GM11168 (cell line): ENCODE measurements at regions not wholly inside any gene's neighbourhood (a gene's known extent, or its start where the extent isn't known, plus 50 kb on each side); places are given as distances from the start of the nearest gene placed in this dataset.

Experiments used
- in situ Hi-C: fragments of 300-500 bp; cut with MboI; formaldehyde crosslinking; loops from one replicate; pipeline ENCODE4 v1.12.0; 2022; ENCODE audit warnings: low sequenced_read_pairs; ENCODE audit not compliant: unreplicated experiment

DNA sequence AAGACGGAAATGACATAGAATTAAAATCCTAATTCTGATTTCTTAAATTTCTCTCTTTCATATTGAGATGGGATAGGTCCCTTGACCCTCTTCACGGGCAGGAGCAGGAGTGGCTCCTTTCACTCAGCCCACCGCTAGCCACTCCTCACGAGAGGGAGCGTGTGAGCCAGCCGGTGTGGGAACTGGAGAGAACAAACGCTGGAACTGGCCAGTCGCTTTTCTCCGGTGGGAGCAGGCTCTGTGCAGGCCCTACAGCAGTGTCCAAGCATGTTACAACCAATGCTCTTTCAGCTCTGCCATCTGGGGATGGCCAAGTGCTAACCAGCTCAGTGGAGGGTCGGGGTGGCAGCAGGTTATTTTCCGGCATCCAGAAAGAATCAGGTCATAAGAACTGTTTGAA is 815.5 kb upstream of the ADGRL4 start:
- in situ Hi-C loops = no loop called here

DNA sequence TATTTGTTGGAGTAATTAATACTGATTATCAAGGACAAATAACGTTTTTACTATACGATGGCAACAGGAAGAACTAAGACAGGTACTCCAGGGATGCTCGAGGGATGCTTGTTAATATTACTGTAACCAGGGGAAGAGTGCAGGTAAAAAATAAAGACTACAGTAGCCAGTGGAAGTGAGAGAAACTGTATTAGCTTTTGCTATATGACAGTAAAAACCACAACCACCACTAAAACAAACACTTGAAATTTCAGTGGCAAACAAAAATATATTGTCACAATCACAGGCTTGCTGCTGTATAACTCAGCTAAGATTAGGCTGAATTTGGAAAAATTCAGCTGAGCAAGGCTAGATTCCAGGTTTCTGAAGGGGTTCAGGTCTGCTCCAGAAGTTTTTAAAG is 812.6 kb upstream of the ADGRL4 start:
- in situ Hi-C loops = no loop called here

DNA sequence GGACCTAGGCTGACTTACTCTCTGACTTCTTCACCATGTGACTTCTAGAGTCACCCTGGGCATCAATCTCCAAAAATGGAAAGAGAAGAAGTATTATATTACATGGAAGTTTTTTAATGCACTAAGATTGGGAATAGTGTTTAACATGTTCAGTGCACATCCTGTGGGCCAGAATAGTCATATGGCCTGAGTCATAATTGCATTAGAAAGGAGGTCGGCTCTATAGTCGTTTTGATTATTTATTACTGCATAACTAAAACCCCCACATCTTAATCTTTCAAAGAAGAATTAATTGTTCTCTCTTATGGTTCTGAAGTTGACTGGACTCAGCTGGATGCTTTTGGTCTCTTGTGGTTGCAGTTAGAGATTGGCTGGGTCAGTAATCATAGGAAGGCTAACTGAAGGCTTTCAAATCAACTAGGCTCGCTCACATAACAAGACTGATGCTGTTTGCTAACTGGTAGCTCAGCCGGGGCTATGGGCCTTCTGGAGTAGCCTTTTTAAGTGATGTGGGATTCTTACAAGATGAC is 810.6 kb upstream of the ADGRL4 start:
- in situ Hi-C loops = no loop called here

DNA sequence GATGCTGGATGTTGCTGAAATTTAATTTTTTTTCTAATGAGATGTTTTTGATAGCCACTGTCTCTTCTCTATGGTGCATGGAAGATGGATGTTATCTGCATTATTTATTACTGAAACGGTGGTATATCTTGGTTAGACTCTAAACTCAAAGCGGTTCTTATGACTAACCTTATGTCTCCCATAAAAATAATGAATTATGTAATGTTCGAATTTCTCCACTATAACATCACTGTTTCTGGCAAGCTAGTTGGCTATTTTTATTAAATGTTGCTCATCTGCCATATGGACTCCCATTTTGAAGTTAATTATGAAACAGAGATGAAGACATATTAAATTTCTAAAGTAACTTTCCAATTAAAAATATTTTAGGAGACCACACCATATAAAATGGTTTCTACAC is 808.6 kb upstream of the ADGRL4 start:
- in situ Hi-C loops = no loop called here

DNA sequence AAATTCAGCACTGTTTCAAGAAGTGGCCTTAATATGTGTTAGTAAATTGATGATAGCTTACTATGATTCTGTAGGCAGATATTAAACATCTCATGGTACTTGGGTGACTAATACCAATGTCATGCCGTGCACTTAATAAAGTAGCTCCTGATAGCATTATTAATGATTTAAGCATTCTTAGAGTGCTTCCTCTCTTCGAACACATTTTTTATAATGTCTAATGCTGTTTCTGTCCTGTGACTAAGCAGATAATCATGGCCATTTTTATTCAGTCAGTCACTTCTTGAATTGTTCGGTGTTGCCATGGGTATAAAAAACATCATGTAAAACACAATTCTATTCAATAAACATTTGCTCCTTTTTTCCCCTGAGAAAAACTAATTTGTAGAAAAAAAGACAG is 804.6 kb upstream of the ADGRL4 start:
- in situ Hi-C loops = no loop called here

DNA sequence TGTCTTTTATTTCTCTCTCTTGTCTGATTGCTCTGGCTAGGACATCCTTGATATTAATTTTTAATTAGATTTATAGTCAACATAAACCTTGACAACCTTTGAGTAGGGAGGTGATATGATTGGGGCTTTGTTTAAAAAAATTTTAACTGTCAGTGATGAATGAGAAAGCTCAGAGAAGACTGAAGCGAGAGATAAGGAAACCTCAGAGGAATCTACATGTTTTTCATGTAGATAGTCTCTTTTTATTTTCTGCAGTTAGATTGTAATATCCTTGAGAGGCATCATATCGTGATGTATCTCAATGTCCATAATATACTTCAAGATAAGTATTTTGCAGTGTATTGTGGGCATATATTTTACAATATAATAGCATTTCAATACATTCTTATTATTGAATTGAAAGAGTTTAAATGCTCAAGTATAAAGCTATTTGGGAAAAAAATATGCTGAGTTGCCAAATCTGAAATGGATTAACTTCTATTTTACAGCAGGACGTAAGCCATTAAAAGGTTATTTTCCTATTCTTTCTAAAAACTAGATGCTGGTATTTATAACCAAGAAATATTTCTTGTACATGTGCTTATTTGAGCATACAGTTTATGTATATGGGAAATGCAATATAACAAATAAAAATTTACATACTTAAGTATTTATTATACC is 802.4 kb upstream of the ADGRL4 start:
- in situ Hi-C loops = no loop called here

DNA sequence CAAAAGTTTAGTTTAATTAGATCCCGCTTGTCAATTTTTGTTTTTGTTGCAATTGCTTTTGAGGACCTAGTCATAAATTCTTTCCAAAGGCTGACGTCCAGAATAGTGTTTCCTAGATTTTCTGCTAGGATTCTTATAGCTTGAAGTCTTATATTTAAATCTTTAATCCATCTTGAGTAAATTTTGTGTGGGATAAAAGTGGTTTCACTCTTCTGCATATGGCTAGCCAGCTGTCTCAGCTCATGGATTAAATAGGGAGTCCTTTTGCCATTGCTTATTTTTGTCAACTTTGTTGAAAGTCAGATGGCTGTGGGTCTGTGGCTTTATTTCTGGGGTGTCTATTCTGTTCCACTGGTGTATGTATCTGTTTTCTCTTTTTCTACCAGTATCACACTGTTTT is 801.3 kb upstream of the ADGRL4 start:
- in situ Hi-C loops = no loop called here

DNA sequence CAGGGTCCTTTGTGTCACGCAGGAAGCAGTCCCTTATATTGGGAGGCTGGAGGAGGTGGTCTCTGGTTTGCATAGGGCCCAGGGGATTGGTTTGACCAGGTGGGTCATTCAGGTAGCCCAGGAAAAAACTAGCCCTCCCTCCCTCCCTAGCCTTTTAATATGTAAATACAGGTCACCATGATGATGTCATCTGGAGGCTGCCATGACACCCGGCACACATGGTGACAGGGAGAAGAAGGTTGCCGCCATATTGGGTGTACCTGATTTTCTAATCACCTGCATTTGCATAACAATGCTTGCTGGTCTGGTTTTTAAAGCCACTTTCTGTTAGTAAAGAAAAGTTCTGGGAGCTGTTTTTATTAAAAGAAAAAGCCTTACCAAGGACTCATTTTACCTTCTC is 791.0 kb upstream of the ADGRL4 start:
- in situ Hi-C loops = no loop called here

DNA sequence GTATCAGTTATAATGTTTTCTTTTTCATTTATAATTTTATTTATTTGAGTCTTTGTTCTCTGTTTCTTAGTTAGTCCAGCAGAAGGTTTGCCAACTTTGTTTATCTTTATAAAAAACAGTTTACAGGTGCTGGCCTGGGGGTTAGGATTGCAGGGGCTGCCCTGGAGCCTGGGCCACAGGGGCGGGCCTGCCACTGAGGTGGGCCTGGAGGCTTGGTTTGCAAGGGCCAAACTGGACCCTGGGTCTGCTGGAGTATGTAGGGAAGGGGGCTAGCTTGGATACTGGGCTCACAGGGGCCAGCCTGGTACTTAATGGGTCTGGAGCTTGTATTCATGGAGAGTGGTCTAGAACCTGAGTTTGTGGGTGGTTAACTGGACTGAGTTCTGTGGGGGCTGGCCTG is 789.9 kb upstream of the ADGRL4 start:
- in situ Hi-C loops = no loop called here

DNA sequence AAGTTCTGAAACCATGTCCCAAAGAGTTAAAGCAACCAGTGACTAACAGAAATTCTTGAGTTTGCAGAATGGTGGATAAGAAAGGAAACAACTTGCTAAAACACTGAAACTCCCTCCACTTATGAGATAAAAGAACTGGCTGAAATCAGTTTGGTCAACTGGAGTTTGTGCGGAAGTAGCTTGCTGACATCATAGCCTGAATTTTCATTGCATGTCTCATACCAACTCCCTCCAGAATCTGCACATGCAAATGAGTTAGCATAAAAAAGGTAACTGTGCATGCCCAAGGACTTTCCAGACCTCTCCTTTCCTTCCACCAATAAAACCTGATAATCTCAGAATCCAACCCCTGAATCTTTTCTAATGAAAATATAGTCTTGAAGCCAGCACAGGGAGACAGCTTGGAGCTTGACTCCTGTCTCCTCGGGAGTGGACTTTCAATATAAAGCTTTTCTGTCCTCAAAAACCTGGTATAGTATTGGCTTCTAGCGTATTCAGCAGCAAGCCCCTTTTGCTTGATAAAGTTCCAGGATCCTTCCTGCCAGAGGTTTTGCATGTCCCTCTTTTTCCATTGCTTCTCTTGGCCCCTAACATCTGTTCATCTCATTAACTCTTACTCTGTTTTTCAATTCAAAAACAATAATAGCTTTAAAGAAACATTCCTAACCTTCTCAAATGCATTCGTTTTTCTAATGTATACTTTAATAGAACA is 785.8 kb upstream of the ADGRL4 start:
- in situ Hi-C loops = no loop called here

DNA sequence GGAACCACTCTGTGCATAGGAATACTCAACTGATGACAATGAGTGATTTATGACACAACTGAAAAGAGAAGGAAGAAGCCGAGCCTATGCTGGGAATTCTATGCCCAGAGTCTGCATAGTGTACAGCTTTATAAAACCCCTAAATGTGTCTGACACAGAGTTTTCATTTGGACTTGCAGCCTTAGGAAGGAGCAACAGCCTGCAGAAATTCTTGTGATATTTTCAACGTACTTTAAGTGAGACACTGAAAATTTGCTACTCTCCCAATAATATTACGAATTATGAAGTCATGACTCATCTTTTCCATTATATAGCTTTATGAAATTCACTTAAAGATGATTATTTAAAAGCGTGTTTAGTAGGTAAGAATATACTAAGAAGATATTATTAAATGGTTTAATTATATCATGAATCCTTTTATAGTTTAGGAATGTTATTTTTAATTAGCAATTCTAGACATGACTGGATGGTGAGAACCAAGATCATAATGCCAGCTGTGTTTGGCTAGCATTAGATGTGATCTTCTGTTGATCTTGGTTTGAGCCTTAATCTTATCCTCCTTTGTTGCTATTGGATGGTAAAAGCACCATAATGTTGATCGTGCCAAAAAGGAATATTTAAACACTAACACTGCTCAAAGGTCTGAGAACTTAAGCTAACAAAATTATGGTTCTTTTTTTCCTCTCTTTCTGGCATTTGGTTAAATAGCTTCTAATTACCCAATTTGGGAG is 785.1 kb upstream of the ADGRL4 start:
- in situ Hi-C loops = no loop called here

DNA sequence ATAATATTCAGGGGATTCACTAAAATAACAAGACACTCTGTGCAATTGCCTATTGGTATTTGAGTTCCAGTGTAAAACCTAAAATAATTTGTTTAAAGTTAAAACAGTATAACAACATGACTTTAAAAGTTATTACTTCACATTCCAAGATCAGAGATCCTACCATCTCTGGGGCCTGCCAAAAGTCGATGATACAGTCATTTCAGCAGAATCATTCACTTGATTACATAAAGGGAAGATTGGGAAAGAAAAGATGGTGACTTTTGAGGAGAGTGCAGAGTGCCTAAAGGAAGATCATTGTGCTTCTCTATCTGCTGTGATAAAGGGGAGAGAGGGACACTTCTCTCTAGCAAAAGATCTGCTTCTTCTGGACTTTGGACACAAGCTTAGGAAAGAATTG is 784.4 kb upstream of the ADGRL4 start:
- in situ Hi-C loops = no loop called here

DNA sequence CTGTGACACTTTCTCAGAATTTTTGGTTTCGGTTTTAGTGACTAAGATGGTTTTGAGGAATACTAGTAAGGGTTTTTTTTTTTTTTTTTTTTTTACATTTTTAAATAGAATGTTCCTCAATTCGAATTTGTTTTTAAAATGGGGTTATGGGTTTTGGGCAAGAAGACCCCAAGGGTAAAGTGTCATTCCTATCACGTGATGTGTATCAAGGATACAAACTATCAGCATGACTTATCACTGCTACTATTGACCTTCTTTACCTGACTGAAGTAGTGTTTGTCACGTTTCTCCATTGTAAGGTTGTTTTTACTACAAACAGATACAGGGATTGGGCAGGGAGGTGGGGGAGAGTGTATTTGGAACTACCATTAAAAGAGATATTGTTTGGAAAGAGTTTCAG is 781.1 kb upstream of the ADGRL4 start:
- in situ Hi-C loops = no loop called here

DNA sequence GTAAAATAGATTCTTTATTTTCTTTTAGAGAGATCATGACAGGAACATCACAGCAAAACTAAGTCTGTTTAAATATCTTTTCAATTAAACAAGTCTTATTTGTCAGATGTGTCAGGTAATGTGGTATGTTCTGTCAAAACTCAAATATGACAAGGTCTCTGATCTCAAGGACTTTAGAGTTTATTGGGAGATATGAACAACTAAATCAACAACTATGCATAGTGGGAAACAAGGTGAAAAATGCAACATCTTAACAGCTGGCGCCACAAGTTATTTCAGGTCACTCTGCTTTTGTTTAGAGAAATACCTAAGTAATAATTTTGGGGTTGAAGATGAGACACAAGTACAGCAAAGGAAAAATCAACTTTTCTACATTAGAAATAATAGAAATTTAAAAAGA is 779.4 kb upstream of the ADGRL4 start:
- in situ Hi-C loops = no loop called here

DNA sequence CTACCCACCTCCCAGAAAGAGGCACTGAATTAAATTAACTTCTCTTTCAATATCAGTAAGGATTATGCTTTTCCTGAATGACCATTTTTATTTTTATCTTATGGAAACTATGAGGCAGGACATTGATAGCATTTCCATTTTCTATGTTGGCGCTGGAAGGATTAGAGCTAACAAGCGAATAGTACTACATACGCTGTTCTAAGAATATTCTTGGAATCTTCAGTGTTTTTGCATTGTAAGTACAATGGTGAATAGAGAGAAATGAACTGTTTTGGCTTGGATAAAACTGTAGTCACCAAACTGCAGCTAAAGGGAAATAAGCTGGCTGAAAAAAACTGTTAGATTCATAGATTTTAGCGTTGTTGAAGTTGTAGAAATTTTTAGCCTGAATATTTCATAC is 779.0 kb upstream of the ADGRL4 start:
- in situ Hi-C loops = no loop called here

DNA sequence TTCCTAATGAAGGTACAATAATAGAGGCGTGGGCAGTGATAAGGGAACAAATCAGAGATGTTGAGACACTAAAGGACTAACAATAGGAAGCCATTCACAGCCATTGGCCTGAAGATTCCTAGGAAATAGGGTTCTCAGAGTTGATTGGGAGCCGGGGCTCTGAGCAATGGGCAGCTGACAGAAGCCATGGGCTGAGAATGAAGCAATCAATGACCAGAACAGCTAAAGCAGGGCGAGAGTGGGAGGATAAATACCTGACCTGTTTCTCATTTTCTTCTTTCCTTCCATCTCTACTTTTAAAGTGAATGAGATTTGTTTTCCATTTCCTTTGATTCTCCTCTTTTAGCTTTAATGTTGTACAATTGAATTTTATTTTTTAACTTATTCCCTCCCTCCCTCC is 774.7 kb upstream of the ADGRL4 start:
- in situ Hi-C loops = no loop called here

DNA sequence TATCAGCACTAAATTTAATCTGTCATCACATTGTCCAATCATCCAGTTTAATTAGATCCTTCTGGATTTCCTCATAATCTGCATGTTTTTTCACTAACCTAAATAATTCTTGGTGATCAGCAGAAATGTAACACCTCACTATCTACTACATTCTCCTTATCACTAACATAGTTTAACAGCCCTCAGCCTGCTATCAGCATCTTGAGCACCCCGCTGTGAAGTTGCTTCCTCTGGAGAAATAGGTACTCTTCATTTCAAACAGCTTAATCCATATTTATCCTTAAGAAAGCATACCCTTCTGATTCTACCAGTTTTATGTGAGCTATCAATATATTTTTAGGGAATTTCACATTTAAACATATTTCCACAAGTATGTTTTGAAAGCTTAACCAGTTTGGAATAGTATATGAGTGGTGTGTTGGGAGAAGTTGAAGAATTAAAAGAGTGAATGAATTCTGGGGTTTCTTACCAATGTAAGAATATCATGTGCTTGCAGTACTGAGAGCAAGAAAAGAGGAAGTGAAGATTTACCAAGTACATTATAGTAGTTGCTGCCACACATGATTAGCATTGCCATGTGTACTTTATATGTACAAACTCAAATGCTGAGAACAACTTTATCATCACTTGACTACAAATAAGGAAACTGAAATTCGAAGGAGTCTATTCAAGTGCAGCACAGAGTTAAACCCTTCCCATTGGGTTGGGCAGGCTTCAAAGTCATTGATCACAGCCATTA is 771.1 kb upstream of the ADGRL4 start:
- in situ Hi-C loops = no loop called here

DNA sequence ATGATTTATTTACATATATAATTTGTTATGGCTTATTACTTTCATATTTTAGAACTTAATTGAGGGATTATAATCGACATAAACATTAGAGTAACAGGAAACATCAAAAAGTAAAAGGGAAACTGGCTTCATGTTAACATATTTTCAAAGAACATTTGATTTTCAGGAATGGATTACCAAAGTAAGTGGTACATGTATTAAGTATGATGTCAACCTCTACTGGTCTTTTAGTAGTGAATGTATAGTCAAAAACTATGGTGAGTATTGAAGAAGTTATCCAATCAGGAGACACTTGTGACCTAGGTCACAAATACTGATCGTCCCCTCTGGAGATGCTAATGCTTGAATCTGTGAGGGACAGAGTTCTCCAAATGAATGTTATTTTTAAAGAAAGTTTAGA is 768.9 kb upstream of the ADGRL4 start:
- in situ Hi-C loops = no loop called here

DNA sequence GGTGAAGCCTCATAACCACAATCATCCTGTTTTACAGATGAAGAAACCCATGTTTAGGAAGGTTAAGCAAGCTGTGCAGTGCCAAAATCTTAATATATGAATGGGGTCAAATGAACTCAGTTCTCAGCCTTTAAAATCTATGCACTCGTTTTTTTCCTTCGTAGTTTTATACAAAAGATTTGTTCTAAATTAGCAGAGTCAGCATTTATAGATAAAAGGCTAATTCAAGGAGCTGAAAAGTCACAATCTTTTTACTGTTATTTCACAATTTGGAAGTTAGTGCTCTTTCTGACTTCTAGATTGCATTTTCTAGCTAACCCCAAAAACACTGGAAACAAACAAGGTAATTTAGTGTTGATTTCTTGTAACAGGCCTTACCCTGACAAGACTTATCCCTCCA is 766.9 kb upstream of the ADGRL4 start:
- in situ Hi-C loops = no loop called here

DNA sequence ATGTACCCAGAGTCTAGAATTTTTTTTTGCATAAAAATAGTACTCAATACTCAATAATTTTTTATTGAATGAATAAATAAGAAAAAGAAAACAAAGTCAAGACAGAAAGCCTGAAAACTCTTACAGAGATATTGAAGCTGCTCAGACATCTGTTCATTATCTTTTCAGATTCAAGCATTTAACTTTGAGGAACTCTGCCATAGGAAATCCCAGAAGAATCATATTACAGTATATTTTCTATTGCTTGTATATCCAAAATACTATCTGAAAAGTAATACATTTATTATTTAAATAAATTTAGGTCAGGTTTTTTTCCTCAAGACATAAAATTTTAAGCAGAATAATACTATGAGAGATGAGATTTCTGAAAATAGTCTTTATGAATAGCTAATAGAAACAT is 755.9 kb upstream of the ADGRL4 start:
- in situ Hi-C loops = no loop called here

DNA sequence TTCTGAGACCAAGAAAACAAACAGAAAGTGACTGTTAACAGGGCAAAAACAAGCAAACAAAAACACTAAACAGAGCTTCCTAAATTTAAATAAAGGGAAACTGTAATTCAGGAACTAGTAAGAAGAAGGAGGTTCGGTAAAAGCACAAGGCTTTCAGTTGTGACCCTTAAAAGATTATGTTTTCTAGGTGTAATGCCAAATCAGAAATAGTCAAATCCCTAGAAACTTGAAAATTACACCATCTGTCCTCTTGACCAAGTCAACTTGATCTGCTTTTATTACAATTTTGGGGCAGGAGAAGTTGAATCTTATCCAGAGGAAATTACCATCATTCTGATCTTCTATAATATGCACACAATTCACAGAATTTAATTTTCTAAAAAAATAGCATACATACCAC is 754.0 kb upstream of the ADGRL4 start:
- in situ Hi-C loops = no loop called here
